Small intestine (tissue), 7 donors: ENCODE measurements at regions not wholly inside any gene's neighbourhood (a gene's known extent, or its start where the extent isn't known, plus 50 kb on each side); places are given as distances from the start of the nearest gene placed in this dataset.

Experiments used
- DNase-seq, 2 donors: peaks; one replicate each; pipeline versions ENCODE4 v3.0.0 to v3.0.0-alpha.2; 2013
- FAIRE-seq: peaks from 2 replicates; lab custom pipeline; 2012; peaks lifted over from hg19 to GRCh38; lab: Jason Lieb, UNC
- H3K27ac ChIP-seq, 3 donors: one replicate each; pipeline ENCODE4 v1.5.1; 2013; ENCODE audit warnings: low read length in 2 of 3, mild to moderate bottlenecking in 2 of 3, control low read depth in 1 of 3, inconsistent platforms in 1 of 3, low read depth in 1 of 3, moderate library complexity in 1 of 3
- H3K27me3 ChIP-seq, 3 donors: one replicate each; pipeline ENCODE4 v1.6.1; 2013; ENCODE audit warnings: low read length in 3 of 3, inconsistent platforms in 1 of 3; ENCODE audit not compliant: control insufficient read depth in 3 of 3, insufficient read depth in 3 of 3
- H3K36me3 ChIP-seq, 3 donors: one replicate each; pipeline ENCODE4 v1.6.1; 2013; ENCODE audit warnings: low read length in 3 of 3, inconsistent platforms in 1 of 3, low read depth in 1 of 3, mild to moderate bottlenecking in 1 of 3, moderate library complexity in 1 of 3; ENCODE audit not compliant: control insufficient read depth in 3 of 3, insufficient read depth in 2 of 3
- H3K4me1 ChIP-seq, 3 donors: one replicate each; pipeline ENCODE4 v1.6.1; 2013; ENCODE audit warnings: low read length in 2 of 3, inconsistent platforms in 1 of 3, low read depth in 1 of 3, mild to moderate bottlenecking in 1 of 3, moderate library complexity in 1 of 3; ENCODE audit not compliant: control insufficient read depth in 3 of 3, insufficient read depth in 2 of 3
- H3K4me3 ChIP-seq, 3 donors: one replicate each; pipeline ENCODE4 v1.5.1; 2013; ENCODE audit warnings: low read length in 3 of 3, control low read depth in 1 of 3, inconsistent platforms in 1 of 3, low read depth in 1 of 3, mild to moderate bottlenecking in 1 of 3, moderate library complexity in 1 of 3
- H3K9me3 ChIP-seq, 2 donors: one replicate each; pipeline ENCODE4 v1.6.1; 2013; ENCODE audit warnings: low read depth in 1 of 2, low read length in 1 of 2; ENCODE audit not compliant: control insufficient read depth in 2 of 2, insufficient read depth in 1 of 2
- WGBS, 3 donors: extraction: QIAGEN DNeasy Blood & Tissue Kit; methylation state at CpG; one replicate each; pipeline ENCODE4 v1.1.7; 2013; 5-methylcytosine and 5-hydroxymethylcytosine counted together
- donor health status: healthy with polysubstance abuse.
- donor health status: control.
- donor health status: control.
- donor health status: Bipolar disorder and iron deficiency.
- donor health status: healthy.

DNA sequence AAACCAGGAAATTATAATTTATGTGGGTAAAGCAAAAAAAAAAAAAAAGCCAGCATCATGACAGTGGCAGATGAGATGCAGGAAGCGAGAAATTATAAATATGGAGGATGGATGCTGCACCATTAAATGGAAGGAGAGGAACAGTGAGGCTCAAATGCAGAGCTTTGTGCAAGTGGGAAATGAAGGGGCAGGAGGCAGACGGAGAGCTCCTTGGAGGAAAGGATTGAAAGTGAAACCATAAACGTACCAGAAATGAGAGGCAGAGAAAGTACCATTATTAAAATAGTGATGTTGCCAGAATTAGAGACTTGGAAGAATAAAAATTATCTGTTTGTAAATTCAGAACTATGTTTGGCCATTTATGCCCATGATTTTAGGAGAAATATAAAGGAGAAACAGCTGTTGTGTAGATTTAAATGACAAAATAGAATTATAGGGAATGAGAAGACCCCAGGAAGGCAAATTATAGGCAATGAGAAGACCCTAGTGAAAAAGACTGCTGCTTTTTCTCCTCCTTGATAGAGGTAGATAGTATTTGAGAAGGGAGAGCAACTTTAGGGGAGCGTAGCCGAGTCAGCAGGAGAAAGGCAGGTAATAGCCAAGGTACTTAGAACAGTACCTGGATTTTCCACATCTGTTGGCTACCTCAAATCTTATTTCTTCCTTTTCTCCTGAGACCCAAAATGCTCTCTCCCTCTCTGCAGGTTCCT, 341.0 kb upstream of the CD180 start:
- WGBS, 3 donors = 51 to 57% (median 53%) methylated on average over 5 of the region's 5 CpGs
- H3K36me3 ChIP-seq = no peaks in the 10 kb centered on the region
- peak overlapping the region in 1 of 3 donors; percentile 27 for H3K4me3 ChIP-seq
- DNase-seq = peak; percentile 26 to 35
- no peaks in the 10 kb centered on the region for H3K27me3 ChIP-seq
- no peaks in the 10 kb centered on the region for H3K9me3 ChIP-seq
- no peak for FAIRE-seq
- H3K27ac ChIP-seq = peak overlapping the region in 2 of 3 donors; percentile 34 to 71
- peaks cover 0 to 16% (median 0%) of the 10 kb centered on the region in 3 donors for H3K4me1 ChIP-seq

- Histone ChIP-seq H3K4me1 (peaks cover 0 to 16% (median 0%) of the 10 kb centered on the region in 3 donors), H3K27ac (peak overlapping the region in 1 of 3 donors; percentile 71), H3K27me3 (no peaks in the 10 kb centered on the region), H3K9me3 (no peaks in the 10 kb centered on the region), H3K4me3 (no peak overlapping the region), H3K36me3 (no peaks in the 10 kb centered on the region)
- FAIRE-seq = no peak
- peak; percentile 43 to 78 for DNase-seq
- WGBS, 3 donors = 11 to 32% (median 26%) methylated on average over 3 of the region's 3 CpGs
These were observed 340.3 kb upstream of the CD180 start for GRCh38 chr5:67536866-67537265.

GRCh38 chr5:67530609-67531255, 334.1 kb upstream of the CD180 start:
- Histone ChIP-seq H3K36me3 (no peaks in the 10 kb centered on the region), H3K27me3 (no peaks in the 10 kb centered on the region), H3K4me1 (peaks cover 0 to 5% (median 0%) of the 10 kb centered on the region in 3 donors), H3K9me3 (no peaks in the 10 kb centered on the region), H3K27ac (no peak overlapping the region), H3K4me3 (no peak overlapping the region)
- DNase-seq (no peak), FAIRE-seq (no peak)
- WGBS, 3 donors = 67 to 83% (median 71%) methylated on average over 6 of the region's 6 CpGs

- Histone ChIP-seq H3K36me3 (no peaks in the 10 kb centered on the region), H3K9me3 (no peaks in the 10 kb centered on the region), H3K4me1 (no peaks in the 10 kb centered on the region), H3K27ac (no peak overlapping the region), H3K4me3 (no peak overlapping the region), H3K27me3 (no peaks in the 10 kb centered on the region)
- WGBS, 3 donors = 70 to 85% (median 78%) methylated on average over 3 of the region's 3 CpGs
- no peak for FAIRE-seq
- no peak for DNase-seq
These were observed 332.4 kb upstream of the CD180 start for GRCh38 chr5:67528953-67529352.

GRCh38 chr5:67526793-67527192, 330.2 kb upstream of the CD180 start:
- Histone ChIP-seq H3K4me3 (no peak overlapping the region), H3K4me1 (no peaks in the 10 kb centered on the region), H3K27ac (no peak overlapping the region), H3K9me3 (no peaks in the 10 kb centered on the region), H3K27me3 (no peaks in the 10 kb centered on the region), H3K36me3 (no peaks in the 10 kb centered on the region)
- DNase-seq = no peak
- FAIRE-seq = peak; percentile 53
- 95 to 99% (median 97%) methylated on average over 2 of the region's 2 CpGs for WGBS, 3 donors

GRCh38 chr5:67520161-67520908, 323.7 kb upstream of the CD180 start:
- WGBS, 3 donors = 84 to 87% (median 85%) methylated on average over 6 of the region's 6 CpGs
- H3K27ac ChIP-seq = no peak overlapping the region
- no peaks in the 10 kb centered on the region for H3K27me3 ChIP-seq
- no peaks in the 10 kb centered on the region for H3K4me1 ChIP-seq
- no peak overlapping the region for H3K4me3 ChIP-seq
- FAIRE-seq (no peak), DNase-seq (no peak)
- H3K36me3 ChIP-seq = no peaks in the 10 kb centered on the region
- H3K9me3 ChIP-seq = no peaks in the 10 kb centered on the region

DNA sequence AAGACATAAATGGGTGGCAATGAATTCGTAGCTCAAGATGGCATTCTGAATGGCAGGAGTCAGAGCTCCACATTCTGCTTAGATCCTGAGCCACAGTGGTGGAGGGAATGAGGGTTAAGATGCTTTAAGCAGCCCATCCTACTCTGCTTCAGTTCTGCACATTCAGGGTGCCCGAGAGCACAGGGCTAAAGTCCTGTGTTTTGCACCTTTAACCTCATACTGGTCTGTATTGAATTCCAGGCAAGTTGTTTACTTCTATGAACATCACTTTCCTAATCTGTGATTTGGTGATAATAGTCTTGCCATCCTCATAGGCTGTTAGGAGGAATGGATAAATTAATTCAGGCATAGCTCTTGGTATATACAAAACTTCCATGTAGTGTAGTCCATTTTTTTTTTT, 321.6 kb upstream of the CD180 start:
- H3K4me3 ChIP-seq = no peak overlapping the region
- no peaks in the 10 kb centered on the region for H3K4me1 ChIP-seq
- no peaks in the 10 kb centered on the region for H3K36me3 ChIP-seq
- no peak overlapping the region for H3K27ac ChIP-seq
- H3K9me3 ChIP-seq = no peaks in the 10 kb centered on the region
- no peak for FAIRE-seq
- WGBS, 3 donors = 58 to 72% (median 72%) methylated on average over 2 of the region's 2 CpGs
- H3K27me3 ChIP-seq = no peaks in the 10 kb centered on the region
- DNase-seq = no peak

- Histone ChIP-seq H3K27me3 (no peaks in the 10 kb centered on the region), H3K9me3 (no peaks in the 10 kb centered on the region), H3K27ac (no peak overlapping the region), H3K4me3 (no peak overlapping the region), H3K36me3 (no peaks in the 10 kb centered on the region), H3K4me1 (no peaks in the 10 kb centered on the region)
- WGBS, 3 donors = 68 to 87% (median 85%) methylated on average over 6 of the region's 6 CpGs
- DNase-seq = no peak
- FAIRE-seq = no peak
These were observed 320.5 kb upstream of the CD180 start for GRCh38 chr5:67516948-67517565.
